ENCODE measurements at regions not wholly inside any gene's neighbourhood (a gene's known extent, or its start where the extent isn't known, plus 50 kb on each side); places are given as distances from the start of the nearest gene placed in this dataset.
A peak's percentile ranks its signal among the peaks of the same experiment; 100 is the strongest.

GRCh38 chr2:106572541-106573450 is 85.6 kb downstream of the CD8B2 start:
- DNase-seq (ENCODE audit: low read depth, low spot score), result no peak

DNA sequence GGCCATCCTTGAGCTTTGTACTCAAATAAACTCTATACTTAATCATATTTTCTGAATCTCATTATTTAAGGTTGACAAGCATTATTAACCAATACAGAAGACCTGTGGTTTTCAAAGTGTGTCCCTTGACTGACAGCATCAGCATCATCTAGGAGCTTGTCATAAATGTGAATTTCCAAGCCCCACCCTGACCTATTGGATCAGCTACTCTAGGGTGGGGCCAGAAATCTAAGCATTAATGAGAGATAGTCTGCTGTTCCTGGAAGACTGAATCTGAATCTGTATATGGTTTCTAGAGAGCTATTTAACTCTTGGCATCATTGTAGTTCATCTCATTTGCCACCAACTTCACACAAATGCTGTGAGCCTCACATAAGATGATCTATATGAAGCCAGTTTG is 86.6 kb downstream of the CD8B2 start:
- DNase-seq (ENCODE audit: low read depth, low spot score), result no peak

DNA sequence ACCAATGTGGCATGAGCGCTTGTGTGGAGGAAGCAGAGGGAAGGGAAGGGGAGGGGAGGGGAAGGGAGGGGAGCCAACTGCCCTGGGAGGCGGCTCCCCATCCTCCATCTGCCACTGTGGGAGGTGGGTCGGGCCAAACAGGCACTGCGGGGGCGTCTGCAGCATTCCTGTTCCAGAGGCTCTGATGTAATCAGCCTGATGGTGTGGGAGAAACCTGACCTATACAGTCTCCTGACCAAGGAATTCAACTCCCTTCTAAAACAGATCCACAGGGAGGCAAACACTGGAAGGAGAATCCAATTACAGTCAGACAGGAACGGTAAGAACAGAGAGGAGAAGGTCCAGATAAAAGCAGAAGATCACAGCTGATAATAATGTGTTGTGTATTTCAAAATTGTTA is 88.8 kb downstream of the CD8B2 start:
- peak; percentile 66 for DNase-seq (ENCODE audit: low read depth, low spot score)

- DNase-seq (ENCODE audit: low read depth, low spot score), result no peak
Measured at GRCh38 chr2:106577255-106577651, 90.1 kb downstream of the CD8B2 start.

GRCh38 chr2:106579750-106580197 is 92.6 kb downstream of the CD8B2 start:
- no peak for DNase-seq (ENCODE audit: low read depth, low spot score)

DNA sequence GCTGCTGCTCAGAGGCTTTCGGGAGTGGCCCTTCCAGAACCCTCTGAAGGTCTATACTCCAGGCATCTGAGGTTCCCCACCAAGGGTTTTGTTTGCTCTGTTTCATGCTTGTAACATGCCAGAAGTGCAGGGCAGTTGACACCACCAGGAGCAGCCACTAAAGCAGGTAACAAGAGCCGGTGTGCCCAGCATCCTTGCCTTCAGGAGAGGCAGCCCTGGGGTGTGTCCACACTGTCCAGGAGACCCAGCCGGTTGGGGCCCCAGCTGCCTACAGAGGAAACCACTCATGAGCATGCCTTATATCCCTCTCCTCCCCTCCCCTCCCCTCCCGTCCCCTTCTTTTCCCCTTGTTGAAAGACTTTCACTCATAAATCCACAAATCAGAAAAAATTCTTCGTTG is 93.1 kb downstream of the CD8B2 start:
- DNase-seq (ENCODE audit: low read depth, low spot score), result no peak

GRCh38 chr2:106581328-106581727 is 94.2 kb downstream of the CD8B2 start:
- no peak for DNase-seq (ENCODE audit: low read depth, low spot score)

DNA sequence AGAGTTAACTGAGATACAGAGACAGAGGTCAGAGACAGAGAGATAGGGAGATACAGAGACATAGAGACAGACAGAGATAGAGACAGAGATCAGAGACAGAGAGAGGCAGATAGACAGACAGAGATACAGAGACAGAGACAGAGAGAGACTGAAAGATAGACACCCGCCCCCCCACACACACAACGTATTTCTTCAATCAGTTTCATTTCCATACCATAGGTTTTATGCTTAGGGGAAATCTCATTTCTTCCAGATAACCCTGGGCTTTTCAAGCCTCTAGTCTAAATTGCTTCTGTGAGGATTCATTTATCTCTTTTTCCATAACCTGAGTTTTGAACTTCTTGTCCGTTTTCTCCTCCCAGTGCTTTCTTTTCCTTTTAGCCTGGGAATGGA is 94.6 kb downstream of the CD8B2 start:
- no peak for DNase-seq (ENCODE audit: low read depth, low spot score)

GRCh38 chr2:106582148-106583143 is 95.3 kb downstream of the CD8B2 start:
- peak; percentile 44 for DNase-seq (ENCODE audit: low read depth, low spot score)

DNA sequence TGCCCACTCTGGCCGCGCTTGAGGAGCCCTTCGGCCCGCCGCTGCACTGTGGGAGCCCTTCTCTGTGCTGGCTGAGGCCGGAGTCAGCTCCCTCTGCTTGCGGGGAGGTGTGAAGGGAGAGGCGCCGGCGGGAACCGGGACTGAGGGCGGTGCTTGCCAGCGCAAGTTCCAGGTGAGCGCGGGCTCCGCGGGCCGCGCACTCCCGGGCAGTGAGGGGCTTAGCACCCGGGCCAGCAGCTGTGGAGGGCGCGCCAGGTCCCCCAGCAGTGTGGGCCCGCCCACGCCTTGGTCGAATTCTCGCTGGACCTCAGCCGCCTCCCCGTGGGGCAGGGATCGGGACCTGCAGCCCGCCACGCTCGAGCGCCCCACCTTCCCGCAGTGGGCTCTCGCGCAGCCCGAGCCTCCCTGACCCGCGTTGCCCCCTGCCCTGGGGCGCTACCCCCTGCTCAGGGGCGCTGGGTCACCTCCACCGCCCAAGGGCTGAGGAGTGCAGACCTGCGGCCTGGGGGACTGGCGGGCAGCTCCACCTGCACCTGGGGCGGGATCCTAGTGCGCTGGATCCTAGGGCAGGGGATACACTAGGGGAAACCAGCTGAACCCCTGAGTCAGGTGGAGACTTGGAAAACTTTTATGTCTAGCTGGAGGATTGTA is 97.3 kb downstream of the CD8B2 start:
- no peak for DNase-seq (ENCODE audit: low read depth, low spot score)

- DNase-seq (ENCODE audit: low read depth, low spot score), result no peak
Measured at GRCh38 chr2:106596844-106597243, 109.7 kb downstream of the CD8B2 start.

GRCh38 chr2:106599540-106599939 is 112.4 kb downstream of the CD8B2 start:
- no peak for DNase-seq (ENCODE audit: low read depth, low spot score)

DNA sequence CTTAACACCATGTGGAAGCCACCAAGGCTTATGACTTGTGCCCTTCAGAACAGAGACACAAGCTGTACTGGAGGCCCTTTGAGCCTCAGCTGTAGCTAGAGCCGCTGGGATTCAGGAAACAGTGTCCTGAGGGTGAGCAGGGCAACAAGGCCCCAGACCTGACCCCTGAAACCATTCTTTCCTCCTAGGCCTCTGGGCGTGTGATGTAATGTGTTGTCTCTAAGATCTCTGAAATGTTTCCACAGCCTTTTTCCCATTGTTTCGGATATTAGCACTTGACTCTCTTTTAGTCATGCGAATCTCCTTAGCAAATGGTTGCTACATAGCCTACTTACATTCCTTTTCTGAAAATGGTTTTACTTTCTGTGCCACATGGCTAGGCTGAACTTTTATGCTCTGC is 114.9 kb downstream of the CD8B2 start:
- DNase-seq (ENCODE audit: low read depth, low spot score), result no peak

DNA sequence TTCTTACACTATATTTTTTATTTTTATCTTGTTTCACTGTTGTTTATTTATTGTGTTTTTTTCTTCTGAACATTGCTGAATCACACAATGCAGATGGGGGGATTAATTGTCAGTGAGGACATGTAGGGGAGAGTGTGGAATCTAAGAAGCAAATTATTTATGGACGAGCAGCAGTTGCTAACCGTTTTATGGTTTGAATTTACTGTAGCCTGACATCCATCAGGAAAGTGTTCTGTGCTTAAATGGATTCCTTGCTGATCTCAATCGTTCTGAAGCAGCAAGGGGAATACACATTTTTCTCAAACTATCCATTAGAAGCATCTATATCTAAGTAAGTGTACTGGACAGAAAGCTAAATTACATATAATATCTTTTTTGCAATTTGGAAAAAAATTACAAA is 119.5 kb downstream of the CD8B2 start:
- no peak for DNase-seq (ENCODE audit: low read depth, low spot score)

- no peak for DNase-seq (ENCODE audit: low read depth, low spot score)
Measured at GRCh38 chr2:106607371-106607770, 120.2 kb downstream of the CD8B2 start.

DNA sequence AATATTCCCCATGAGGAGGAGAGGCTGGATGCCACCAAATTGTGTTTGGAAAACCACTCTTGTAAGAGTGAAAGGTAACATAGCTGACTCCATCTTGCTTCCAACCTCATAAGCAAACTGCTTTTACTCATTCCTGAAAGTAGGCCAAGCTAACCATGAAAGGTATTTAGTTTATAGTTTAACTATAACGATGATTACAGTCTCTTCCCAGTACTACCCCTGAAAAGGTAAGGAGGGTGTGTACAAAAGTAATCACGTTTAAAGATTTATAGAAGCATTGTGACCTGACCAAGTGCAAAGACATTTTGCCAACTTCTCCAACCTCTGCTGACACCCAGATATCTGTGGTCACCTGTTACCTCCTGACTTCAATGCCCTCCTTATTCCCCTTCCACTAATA is 122.6 kb downstream of the CD8B2 start:
- no peak for DNase-seq (ENCODE audit: low read depth, low spot score)

- DNase-seq (ENCODE audit: low read depth, low spot score), result no peak
Measured at GRCh38 chr2:106614511-106615291, 127.5 kb downstream of the CD8B2 start.

DNA sequence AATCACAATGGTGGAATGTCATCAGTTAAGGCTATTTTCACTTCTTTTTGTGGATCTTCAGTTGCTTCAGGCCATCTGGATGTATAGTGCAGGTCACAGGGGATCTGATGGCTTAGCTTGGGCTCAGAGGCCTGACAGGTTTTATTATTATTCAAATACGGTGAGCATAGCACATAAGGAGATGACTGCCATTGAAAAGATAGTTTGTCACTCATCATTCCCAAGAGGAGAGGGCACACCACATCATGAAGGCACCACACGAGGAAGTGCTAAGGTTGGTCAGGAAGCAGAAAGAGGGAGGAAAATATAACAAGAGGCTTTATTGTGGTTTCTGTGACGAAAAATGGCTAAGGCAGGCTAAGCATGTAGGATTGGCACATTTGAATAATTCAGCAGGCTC is 131.4 kb downstream of the CD8B2 start:
- DNase-seq (ENCODE audit: low read depth, low spot score), result no peak

- DNase-seq (ENCODE audit: low read depth, low spot score), result no peak
Measured at GRCh38 chr2:106623456-106623855, 136.3 kb downstream of the CD8B2 start.

GRCh38 chr2:106624787-106625380 is 137.7 kb downstream of the CD8B2 start:
- no peak for DNase-seq (ENCODE audit: low read depth, low spot score)

GRCh38 chr2:106628377-106628776 is 141.2 kb downstream of the CD8B2 start:
- DNase-seq (ENCODE audit: low read depth, low spot score), result no peak

Measured in brain pericyte (primary cell).